Trophoblast cell (in vitro differentiated cells and primary cell): ENCODE measurements at regions not wholly inside any gene's neighbourhood (a gene's known extent, or its start where the extent isn't known, plus 50 kb on each side); places are given as distances from the start of the nearest gene placed in this dataset.

Experiments used
- DNase-seq, 2 donors: peaks; one replicate each; pipeline ENCODE4 v3.0.0-alpha.2; 2016
- H2AFZ ChIP-seq: 2 replicates; pipeline ENCODE4 v1.6.1; 2013; ENCODE audit warnings: low read length, moderate library complexity, mild to moderate bottlenecking; ENCODE audit not compliant: insufficient read depth, poor library complexity
- H2AK5ac ChIP-seq: 2 replicates; pipeline ENCODE4 v1.6.1; 2013; ENCODE audit warnings: mild to moderate bottlenecking, low read length
- H2BK120ac ChIP-seq: 2 replicates; pipeline ENCODE4 v1.6.1; 2013; ENCODE audit warnings: low read length, mild to moderate bottlenecking, moderate library complexity; ENCODE audit not compliant: insufficient read depth, poor library complexity
- H2BK12ac ChIP-seq: 2 replicates; pipeline ENCODE4 v1.6.1; 2013; ENCODE audit warnings: mild to moderate bottlenecking, low read length, moderate library complexity
- H2BK5ac ChIP-seq: 2 replicates; pipeline ENCODE4 v1.6.1; 2013; ENCODE audit warnings: low read length, low read depth, moderate library complexity, mild to moderate bottlenecking; ENCODE audit not compliant: poor library complexity
- H3K14ac ChIP-seq: 2 replicates; pipeline ENCODE4 v1.6.1; 2013; ENCODE audit warnings: mild to moderate bottlenecking, low read length
- H3K18ac ChIP-seq: 2 replicates; pipeline ENCODE4 v1.6.1; 2013; ENCODE audit warnings: mild to moderate bottlenecking, low read length
- H3K23ac ChIP-seq: 2 replicates; pipeline ENCODE4 v1.6.1; 2013; ENCODE audit warnings: low read length
- H3K27ac ChIP-seq: 2 replicates; pipeline ENCODE4 v1.5.1; 2013; ENCODE audit warnings: low read depth, mild to moderate bottlenecking, inconsistent platforms, low read length, moderate library complexity
- H3K27me3 ChIP-seq: 2 replicates; pipeline ENCODE4 v1.6.1; 2013; ENCODE audit warnings: inconsistent platforms, mild to moderate bottlenecking, low read length, moderate library complexity; ENCODE audit not compliant: insufficient read depth
- H3K36me3 ChIP-seq, 2 experiments: 1 replicate in 1 of 2; 2 replicates in 1 of 2; pipeline ENCODE4 v1.6.1; 2013; ENCODE audit warnings: low read length in 2 of 2, mild to moderate bottlenecking in 2 of 2, moderate library complexity in 1 of 2; ENCODE audit not compliant: insufficient read depth in 2 of 2, control insufficient read depth in 1 of 2
- H3K4ac ChIP-seq: 2 replicates; pipeline ENCODE4 v1.6.1; 2013; ENCODE audit warnings: low read depth, mild to moderate bottlenecking, low read length, moderate library complexity
- H3K4me1 ChIP-seq, 2 experiments: 1 replicate in 1 of 2; 2 replicates in 1 of 2; pipeline ENCODE4 v1.6.1; 2013; ENCODE audit warnings: low read length in 2 of 2, mild to moderate bottlenecking in 2 of 2, moderate library complexity in 1 of 2; ENCODE audit not compliant: insufficient read depth in 2 of 2, control insufficient read depth in 1 of 2
- H3K4me2 ChIP-seq: 2 replicates; pipeline ENCODE4 v1.6.1; 2013; ENCODE audit warnings: inconsistent platforms, mild to moderate bottlenecking, low read length, moderate library complexity
- H3K4me3 ChIP-seq: 2 replicates; pipeline ENCODE4 v1.5.1; 2013; ENCODE audit warnings: mild to moderate bottlenecking, low read depth, low read length, inconsistent platforms
- H3K79me1 ChIP-seq: one replicate; pipeline ENCODE4 v1.6.1; 2013; ENCODE audit warnings: low read length
- H3K79me2 ChIP-seq: 2 replicates; pipeline ENCODE4 v1.6.1; 2013; ENCODE audit warnings: low read length, mild to moderate bottlenecking; ENCODE audit not compliant: control insufficient read depth, insufficient read depth, poor library complexity
- H3K9ac ChIP-seq: 2 replicates; pipeline ENCODE4 v1.6.1; 2013; ENCODE audit warnings: mild to moderate bottlenecking, low read length
- H3K9me3 ChIP-seq: 2 replicates; pipeline ENCODE4 v1.6.1; 2013; ENCODE audit warnings: low read depth, mild to moderate bottlenecking, control low read depth, inconsistent platforms, low read length; ENCODE audit not compliant: insufficient read depth
- H4K12ac ChIP-seq: 2 replicates; pipeline ENCODE4 v1.6.1; 2013; ENCODE audit warnings: low read depth, mild to moderate bottlenecking, low read length, moderate library complexity
- H4K8ac ChIP-seq: 2 replicates; pipeline ENCODE4 v1.6.1; 2013; ENCODE audit warnings: low read depth, mild to moderate bottlenecking, low read length, moderate library complexity
- H4K91ac ChIP-seq: one replicate; pipeline ENCODE4 v1.6.1; 2013; ENCODE audit warnings: low read depth, mild to moderate bottlenecking, low read length, moderate library complexity
- WGBS: extraction: QIAGEN DNeasy Blood & Tissue Kit; methylation state at CpG from one replicate; pipeline ENCODE4 v1.1.7; 2013; ENCODE audit warnings: missing lambda C conversion rate; ENCODE audit not compliant: insufficient read length, insufficient coverage; ENCODE audit errors: extremely low coverage; 5-methylcytosine and 5-hydroxymethylcytosine counted together

GRCh38 chr10:71141528-71141927 is 70.8 kb upstream of the UNC5B start:
- Histone ChIP-seq H4K12ac (no peak overlapping the region), H3K79me1 (no peaks in the 10 kb centered on the region), H3K27ac (no peak overlapping the region), H3K79me2 (no peaks in the 10 kb centered on the region), H3K9me3 (peaks cover 5% of the 10 kb centered on the region), H3K4ac (no peak overlapping the region), H3K4me1 (no peaks in the 10 kb centered on the region), H3K23ac (no peak overlapping the region), H3K18ac (no peak overlapping the region), H2BK120ac (no peak overlapping the region), H4K8ac (no peak overlapping the region), H3K9ac (no peak overlapping the region), H2BK12ac (no peak overlapping the region), H4K91ac (no peak overlapping the region), H3K4me3 (no peak overlapping the region), H3K27me3 (peaks cover 3% of the 10 kb centered on the region), H3K4me2 (no peak overlapping the region), H3K36me3 (no peaks in the 10 kb centered on the region), H2BK5ac (no peak overlapping the region), H2AFZ (no peak overlapping the region), H2AK5ac (no peak overlapping the region), H3K14ac (no peak overlapping the region)
- WGBS: no CpG with 5 or more reads among the region's 4 CpGs
- DNase-seq: no peak

GRCh38 chr10:71143170-71143569 is 69.2 kb upstream of the UNC5B start:
- Histone ChIP-seq H2BK5ac (no peak overlapping the region), H4K8ac (no peak overlapping the region), H3K79me2 (no peaks in the 10 kb centered on the region), H3K4me2 (no peak overlapping the region), H2AK5ac (no peak overlapping the region), H3K36me3 (no peaks in the 10 kb centered on the region), H2AFZ (no peak overlapping the region), H2BK12ac (no peak overlapping the region), H3K79me1 (no peaks in the 10 kb centered on the region), H3K27me3 (peaks cover 6% of the 10 kb centered on the region), H3K4me1 (no peaks in the 10 kb centered on the region), H4K12ac (no peak overlapping the region), H3K9me3 (peaks cover 2% of the 10 kb centered on the region), H4K91ac (no peak overlapping the region), H3K14ac (no peak overlapping the region), H3K27ac (no peak overlapping the region), H3K9ac (no peak overlapping the region), H3K4ac (no peak overlapping the region), H3K23ac (no peak overlapping the region), H3K4me3 (no peak overlapping the region), H2BK120ac (no peak overlapping the region), H3K18ac (no peak overlapping the region)
- no CpG with 5 or more reads among the region's 5 CpGs for WGBS
- DNase-seq: no peak

- no peak overlapping the region for H3K27ac ChIP-seq
- no peak overlapping the region for H2AFZ ChIP-seq
- no peak overlapping the region for H4K8ac ChIP-seq
- no peak overlapping the region for H3K23ac ChIP-seq
- no peak overlapping the region for H3K4ac ChIP-seq
- H3K36me3 ChIP-seq: no peaks in the 10 kb centered on the region
- no peaks in the 10 kb centered on the region for H3K4me1 ChIP-seq
- H2BK12ac ChIP-seq: no peak overlapping the region
- no peak overlapping the region for H3K4me3 ChIP-seq
- no peaks in the 10 kb centered on the region for H3K79me2 ChIP-seq
- H4K12ac ChIP-seq: no peak overlapping the region
- no peaks in the 10 kb centered on the region for H3K79me1 ChIP-seq
- DNase-seq: no peak
- H4K91ac ChIP-seq: no peak overlapping the region
- H2BK120ac ChIP-seq: no peak overlapping the region
- no peak overlapping the region for H3K9ac ChIP-seq
- no peak overlapping the region for H3K18ac ChIP-seq
- H3K27me3 ChIP-seq: peaks cover 6% of the 10 kb centered on the region
- H3K4me2 ChIP-seq: no peak overlapping the region
- H2AK5ac ChIP-seq: no peak overlapping the region
- no peak overlapping the region for H2BK5ac ChIP-seq
- WGBS: no CpG with 5 or more reads among the region's 4 CpGs
- no peak overlapping the region for H3K14ac ChIP-seq
- peaks cover 2% of the 10 kb centered on the region for H3K9me3 ChIP-seq
These were observed 68.8 kb upstream of the UNC5B start for GRCh38 chr10:71143610-71144009.

- H2BK12ac ChIP-seq: no peak overlapping the region
- H3K4ac ChIP-seq: no peak overlapping the region
- no peak overlapping the region for H2AK5ac ChIP-seq
- H3K27ac ChIP-seq: no peak overlapping the region
- H3K4me2 ChIP-seq: no peak overlapping the region
- no peak overlapping the region for H3K4me3 ChIP-seq
- H3K27me3 ChIP-seq: peaks cover 6% of the 10 kb centered on the region
- no peak overlapping the region for H3K23ac ChIP-seq
- H3K9me3 ChIP-seq: peaks cover 2% of the 10 kb centered on the region
- no peaks in the 10 kb centered on the region for H3K79me2 ChIP-seq
- no peak for DNase-seq
- H2BK5ac ChIP-seq: no peak overlapping the region
- no peak overlapping the region for H2AFZ ChIP-seq
- no peaks in the 10 kb centered on the region for H3K79me1 ChIP-seq
- H3K18ac ChIP-seq: no peak overlapping the region
- no peak overlapping the region for H2BK120ac ChIP-seq
- no CpG with 5 or more reads among the region's 4 CpGs for WGBS
- no peak overlapping the region for H4K12ac ChIP-seq
- H4K8ac ChIP-seq: no peak overlapping the region
- H3K14ac ChIP-seq: no peak overlapping the region
- no peak overlapping the region for H3K9ac ChIP-seq
- H4K91ac ChIP-seq: no peak overlapping the region
- no peaks in the 10 kb centered on the region for H3K4me1 ChIP-seq
- no peaks in the 10 kb centered on the region for H3K36me3 ChIP-seq
These were observed 67.5 kb upstream of the UNC5B start for GRCh38 chr10:71144824-71145223.
